GM12891 (cell line): ENCODE measurements at regions not wholly inside any gene's neighbourhood (a gene's known extent, or its start where the extent isn't known, plus 50 kb on each side); places are given as distances from the start of the nearest gene placed in this dataset.

ENCODE experiments used
- DNase-seq: peaks from one replicate; pipeline ENCODE4 v3.0.0; 2011; ENCODE audit warnings: low spot score; ENCODE audit not compliant: insufficient read length
- FAIRE-seq: peaks from 2 replicates; lab custom pipeline; 2011; peaks lifted over from hg19 to GRCh38; lab: Jason Lieb, UNC
- PAX5 ChIP-seq: IDR thresholded peaks from 2 replicates; pipeline ENCODE4 v1.6.1; 2011; ENCODE audit warnings: low read length, moderate library complexity, mild to moderate bottlenecking; ENCODE audit not compliant: insufficient read depth, severe bottlenecking
- POLR2A ChIP-seq: IDR thresholded peaks from 2 replicates; pipeline ENCODE4 v1.6.1; 2011; ENCODE audit warnings: low read depth, low read length, control low read depth
- POLR2AphosphoS5 ChIP-seq: IDR thresholded peaks from 2 replicates; pipeline ENCODE4 v1.6.1; 2011; ENCODE audit warnings: low read depth, low read length, control low read depth
- POU2F2 ChIP-seq: IDR thresholded peaks from 2 replicates; pipeline ENCODE4 v1.6.1; 2011; ENCODE audit warnings: low read depth, mild to moderate bottlenecking, control low read depth, low read length, moderate library complexity
- SPI1 ChIP-seq: IDR thresholded peaks from 2 replicates; pipeline ENCODE4 v1.6.1; 2011; ENCODE audit warnings: low read depth, low read length, control low read depth
- TAF1 ChIP-seq: IDR thresholded peaks from 2 replicates; pipeline ENCODE4 v1.6.1; 2011; ENCODE audit warnings: low read depth, low read length, control low read depth

GRCh38 chr4:38204339-38205035, 244.3 kb downstream of the PTTG2 start:
- no peak for FAIRE-seq
- DNase-seq = no peak
- TF ChIP-seq TAF1 (no peak), POU2F2 (no peak), POLR2AphosphoS5 (no peak), SPI1 (no peak), POLR2A (no peak), PAX5 (no peak)

GRCh38 chr4:38205261-38205660, 245.1 kb downstream of the PTTG2 start:
- TF ChIP-seq PAX5 (no peak), POU2F2 (no peak), TAF1 (no peak), POLR2AphosphoS5 (no peak), POLR2A (no peak)
- FAIRE-seq (no peak), DNase-seq (no peak)

GRCh38 chr4:38207110-38207457, 246.9 kb downstream of the PTTG2 start:
- DNase-seq = no peak
- FAIRE-seq = no peak
- TF ChIP-seq POLR2AphosphoS5 (no peak), POLR2A (no peak)

- TF ChIP-seq SPI1 = no peak
- no peak for TF ChIP-seq POU2F2
- TF ChIP-seq POLR2A = no peak
- TF ChIP-seq POLR2AphosphoS5 = no peak
- no peak for TF ChIP-seq TAF1
- TF ChIP-seq PAX5 = no peak
- DNase-seq (no peak), FAIRE-seq (no peak)
Observed at GRCh38 chr4:38209654-38210053, 249.5 kb downstream of the PTTG2 start.

GRCh38 chr4:38210396-38211114, 250.4 kb downstream of the PTTG2 start:
- DNase-seq = no peak
- FAIRE-seq = no peak
- TF ChIP-seq PAX5 = no peak

- no peak for DNase-seq
- FAIRE-seq = no peak
- TF ChIP-seq SPI1 (no peak), POU2F2 (no peak), TAF1 (no peak), POLR2AphosphoS5 (no peak), POLR2A (no peak), PAX5 (no peak)
Observed at GRCh38 chr4:38211885-38212284, 251.7 kb downstream of the PTTG2 start.

GRCh38 chr4:38213083-38213805, 253.0 kb downstream of the PTTG2 start:
- no peak for FAIRE-seq
- no peak for DNase-seq
- no peak for TF ChIP-seq TAF1
- no peak for TF ChIP-seq SPI1
- no peak for TF ChIP-seq POU2F2
- no peak for TF ChIP-seq POLR2AphosphoS5
- TF ChIP-seq PAX5 = no peak
- TF ChIP-seq POLR2A = no peak

- TF ChIP-seq PAX5 (no peak), POLR2A (no peak), TAF1 (no peak), SPI1 (no peak), POU2F2 (no peak), POLR2AphosphoS5 (no peak)
- FAIRE-seq (no peak), DNase-seq (no peak)
Observed at GRCh38 chr4:38222892-38223291, 262.7 kb downstream of the PTTG2 start.

- TF ChIP-seq POLR2AphosphoS5 (no peak), TAF1 (no peak), POLR2A (no peak), POU2F2 (no peak), PAX5 (no peak), SPI1 (no peak)
- FAIRE-seq = no peak
- DNase-seq = no peak
Observed at GRCh38 chr4:38223306-38223705, 263.1 kb downstream of the PTTG2 start.

- TF ChIP-seq POLR2A (no peak), POU2F2 (no peak), POLR2AphosphoS5 (no peak), TAF1 (no peak), PAX5 (no peak), SPI1 (no peak)
- FAIRE-seq (no peak), DNase-seq (no peak)
Observed at GRCh38 chr4:38223782-38224236, 263.6 kb downstream of the PTTG2 start.
